ENCODE measurements at regions not wholly inside any gene's neighbourhood (a gene's known extent, or its start where the extent isn't known, plus 50 kb on each side); places are given as distances from the start of the nearest gene placed in this dataset.

- DNase-seq (ENCODE audit: low spot score), result no peak
Observed at GRCh38 chr11:70608568-70609470, 210.5 kb downstream of the CTTN start.

- no peak for DNase-seq (ENCODE audit: low spot score)
Observed at GRCh38 chr11:70610566-70611565, 212.5 kb downstream of the CTTN start.

- no peak for DNase-seq (ENCODE audit: low spot score)
Observed at GRCh38 chr11:70611821-70612220, 213.5 kb downstream of the CTTN start.

- DNase-seq (ENCODE audit: low spot score), result no peak
Observed at GRCh38 chr11:70612459-70613141, 214.3 kb downstream of the CTTN start.

GRCh38 chr11:70614034-70614681 is 215.8 kb downstream of the CTTN start:
- no peak for DNase-seq (ENCODE audit: low spot score)

GRCh38 chr11:70615036-70615875 is 216.9 kb downstream of the CTTN start:
- DNase-seq (ENCODE audit: low spot score), result no peak

- DNase-seq (ENCODE audit: low spot score), result no peak
Observed at GRCh38 chr11:70616317-70616716, 218.0 kb downstream of the CTTN start.

- no peak for DNase-seq (ENCODE audit: low spot score)
Observed at GRCh38 chr11:70616938-70617654, 218.8 kb downstream of the CTTN start.

- DNase-seq (ENCODE audit: low spot score), result peak; percentile 32
Observed at GRCh38 chr11:70618431-70619101, 220.2 kb downstream of the CTTN start.

GRCh38 chr11:70619591-70619990 is 221.3 kb downstream of the CTTN start:
- DNase-seq (ENCODE audit: low spot score), result no peak

- DNase-seq (ENCODE audit: low spot score), result no peak
Observed at GRCh38 chr11:70620510-70621184, 222.3 kb downstream of the CTTN start.

GRCh38 chr11:70621241-70621640 is 222.9 kb downstream of the CTTN start:
- no peak for DNase-seq (ENCODE audit: low spot score)

- no peak for DNase-seq (ENCODE audit: low spot score)
Observed at GRCh38 chr11:70622091-70622490, 223.8 kb downstream of the CTTN start.

- DNase-seq (ENCODE audit: low spot score), result no peak
Observed at GRCh38 chr11:70623906-70624597, 225.7 kb downstream of the CTTN start.

- DNase-seq (ENCODE audit: low spot score), result no peak
Observed at GRCh38 chr11:70624598-70624993, 226.3 kb downstream of the CTTN start.

GRCh38 chr11:70625051-70625450 is 226.7 kb downstream of the CTTN start:
- no peak for DNase-seq (ENCODE audit: low spot score)

- DNase-seq (ENCODE audit: low spot score), result no peak
Observed at GRCh38 chr11:70625582-70626518, 227.5 kb downstream of the CTTN start.

All from kidney tubule cell (primary cell).